A673 (cell line): ENCODE measurements at regions not wholly inside any gene's neighbourhood (a gene's known extent, or its start where the extent isn't known, plus 50 kb on each side); places are given as distances from the start of the nearest gene placed in this dataset.

Experiments
- BruUV-seq: library from RNA; stranded (reverse); fragments of 400-500 nt; replicated peaks from 2 replicates; lab custom pipeline; 2021; lab: Mats Ljungman, UMichigan
- CTCF ChIA-PET: fragments of 300-600 bp; sonication (Branson Sonifier 250); formaldehyde crosslinking; loops from one replicate; lab custom pipeline; 2022; ENCODE audit warnings: antibody characterized with exemption; lab: Charles Lee
- POLR2A ChIA-PET: fragments of 300-600 bp; sonication (Branson Sonifier 250); formaldehyde crosslinking; loops from one replicate; lab custom pipeline; 2022; ENCODE audit warnings: antibody characterized with exemption; ENCODE audit not compliant: low non-redundant PET; lab: Charles Lee
- DNase-seq: peaks from one replicate; pipeline ENCODE4 v3.0.0-alpha.2; 2015; ENCODE audit warnings: low spot score
- H3K27ac ChIP-seq: fragments of 200-600 bp; sonication (generic); 2 replicates; pipeline ENCODE4 v1.5.1; 2016; ENCODE audit warnings: mixed run types, low read depth, mild to moderate bottlenecking, mixed read lengths, antibody characterized with exemption, low read length; ENCODE audit not compliant: poor library complexity, severe bottlenecking
- H3K27me3 ChIP-seq: fragments of 200-600 bp; sonication (generic); replicated peaks from 2 replicates; pipeline ENCODE4 v1.6.1; 2017; ENCODE audit warnings: mixed run types, low read depth, mild to moderate bottlenecking, mixed read lengths, antibody characterized with exemption, low read length; ENCODE audit not compliant: insufficient read depth, poor library complexity
- H3K36me3 ChIP-seq: fragments of 200-600 bp; sonication (generic); 2 replicates; pipeline ENCODE4 v1.6.1; 2016; ENCODE audit warnings: mixed run types, mild to moderate bottlenecking, mixed read lengths, antibody characterized with exemption, low read length; ENCODE audit not compliant: insufficient read depth, poor library complexity, severe bottlenecking
- H3K4me1 ChIP-seq: fragments of 200-600 bp; sonication (generic); 2 replicates; pipeline ENCODE4 v1.6.1; 2017; ENCODE audit warnings: mixed run types, mild to moderate bottlenecking, mixed read lengths, antibody characterized with exemption, low read length; ENCODE audit not compliant: insufficient read depth, poor library complexity, severe bottlenecking
- H3K4me3 ChIP-seq: fragments of 200-600 bp; sonication (generic); 2 replicates; pipeline ENCODE4 v1.5.1; 2016; ENCODE audit warnings: low read depth, mixed run types, mild to moderate bottlenecking, mixed read lengths, low read length; ENCODE audit not compliant: poor library complexity, severe bottlenecking
- H3K9me3 ChIP-seq: fragments of 200-600 bp; sonication (generic); 2 replicates; pipeline ENCODE4 v1.6.1; 2016; ENCODE audit warnings: mixed run types, low read depth, mild to moderate bottlenecking, mixed read lengths, antibody characterized with exemption, low read length; ENCODE audit not compliant: poor library complexity, severe bottlenecking
- CTCF ChIP-seq: fragments of 300-800, 200-600 bp; sonication (generic); conservative IDR thresholded peaks from 2 replicates; pipeline ENCODE4 v1.5.1; 2017; ENCODE audit warnings: low read depth, mild to moderate bottlenecking, antibody characterized with exemption, low read length, moderate library complexity, mixed read lengths
- EZH2 ChIP-seq: fragments of 200-600 bp; sonication (generic); IDR thresholded peaks from 2 replicates; pipeline ENCODE4 v1.6.1; 2017; ENCODE audit warnings: borderline replicate concordance, low read depth, mild to moderate bottlenecking, mixed read lengths, antibody characterized with exemption, low read length; ENCODE audit not compliant: poor library complexity, severe bottlenecking
- intact Hi-C: fragments of 100-400 bp; cut with micrococcal nuclease; formaldehyde crosslinking; loops from one replicate; pipeline ENCODE4 v1.10.0; 2022; ENCODE audit not compliant: unreplicated experiment

- no peak for DNase-seq
- CTCF ChIA-PET = no interaction called here
- intact Hi-C loops = loop anchor here (10.0 kb wide), 2 partner anchors 134 to 376 kb away; partner anchors contain the start of gene CIBAR2
- H3K27ac ChIP-seq = no peak overlapping the region
- BruUV-seq = no TSS peak
- POLR2A ChIA-PET = no interaction called here
- no peaks in the 10 kb centered on the region for H3K27me3 ChIP-seq
- peaks cover 66% of the 10 kb centered on the region for H3K4me1 ChIP-seq
- H3K9me3 ChIP-seq = no peaks in the 10 kb centered on the region
- H3K4me3 ChIP-seq = no peak overlapping the region
- no peak for TF ChIP-seq CTCF
- TF ChIP-seq EZH2 = no peak
- H3K36me3 ChIP-seq = no peaks in the 10 kb centered on the region
Measured at GRCh38 chr16:85248857-85249256, 136.6 kb upstream of the CIBAR2 start.

DNA sequence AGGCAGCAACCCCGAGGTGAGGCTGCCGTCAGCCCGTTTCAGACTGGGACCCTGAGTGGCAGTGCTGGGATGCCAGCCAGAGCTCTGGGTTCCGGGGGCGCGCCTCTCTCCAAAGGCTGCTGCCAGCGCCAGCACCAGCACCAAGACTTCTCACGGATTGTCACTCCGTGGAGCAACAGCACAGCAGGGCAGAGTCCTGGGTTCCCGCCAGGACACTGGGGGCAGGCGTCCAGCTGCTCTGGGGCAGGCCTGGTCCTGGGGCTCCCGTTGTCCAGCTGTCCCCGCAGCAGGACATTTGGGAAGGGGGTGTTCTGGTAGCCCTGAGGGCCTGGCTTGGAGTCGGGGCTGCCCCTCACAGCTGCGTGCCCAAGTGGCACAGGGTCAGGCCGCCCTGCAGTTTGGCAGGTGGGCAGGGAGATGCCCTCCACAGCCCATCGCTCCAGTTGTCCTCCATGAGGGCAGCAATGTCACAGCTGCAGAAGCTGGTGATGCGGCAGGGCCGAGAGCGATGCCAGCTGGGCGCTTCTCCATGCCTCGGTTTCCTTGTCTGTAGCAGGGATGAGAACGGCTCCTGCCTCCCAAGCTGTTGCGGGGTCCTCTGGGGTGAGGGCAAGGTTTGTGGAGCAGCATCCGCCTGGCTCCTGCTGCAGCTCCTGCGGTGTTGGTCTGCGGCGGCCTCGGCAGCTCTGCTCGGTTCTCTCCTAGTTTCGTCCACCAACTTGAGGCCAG lies 137.3 kb upstream of the CIBAR2 start:
- no peaks in the 10 kb centered on the region for H3K27me3 ChIP-seq
- no peak for DNase-seq
- no TSS peak for BruUV-seq
- peaks cover 66% of the 10 kb centered on the region for H3K4me1 ChIP-seq
- ChIA-PET CTCF (no interaction called here), POLR2A (no interaction called here)
- TF ChIP-seq CTCF = no peak
- TF ChIP-seq EZH2 = no peak
- no peak overlapping the region for H3K4me3 ChIP-seq
- no peaks in the 10 kb centered on the region for H3K9me3 ChIP-seq
- H3K27ac ChIP-seq = peak overlapping the region; percentile 26
- no peaks in the 10 kb centered on the region for H3K36me3 ChIP-seq
- intact Hi-C loops = loop anchor here (10.0 kb wide), 2 partner anchors 135 to 375 kb away; partner anchors contain the start of gene CIBAR2

DNA sequence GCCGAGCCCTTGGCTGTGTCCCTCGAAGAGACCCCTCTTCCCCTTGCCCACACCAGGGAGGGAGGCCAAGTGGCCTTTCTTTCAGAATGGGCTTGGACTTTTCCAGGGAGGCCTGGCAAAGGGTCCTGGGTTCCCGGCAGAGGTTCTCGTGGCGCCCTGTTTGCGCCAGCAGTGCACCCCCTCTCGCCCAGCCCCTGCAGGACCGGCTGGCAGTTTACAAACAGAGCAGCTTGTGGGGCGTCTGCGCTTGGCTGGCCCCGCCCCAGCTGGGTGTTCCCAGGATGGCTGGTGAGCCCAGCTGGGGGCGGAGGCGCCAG lies 137.8 kb upstream of the CIBAR2 start:
- no peaks in the 10 kb centered on the region for H3K9me3 ChIP-seq
- H3K27ac ChIP-seq = peak overlapping the region; percentile 26
- intact Hi-C loops = no loop called here
- TF ChIP-seq CTCF (no peak), EZH2 (no peak)
- no peaks in the 10 kb centered on the region for H3K36me3 ChIP-seq
- ChIA-PET CTCF (interaction anchor here (0.6 kb wide), 1 partner anchor 171 kb away, joined by 4 read pairs; no protein-coding TSS in a partner anchor), POLR2A (no interaction called here)
- H3K4me3 ChIP-seq = no peak overlapping the region
- no TSS peak for BruUV-seq
- H3K4me1 ChIP-seq = peaks cover 62% of the 10 kb centered on the region
- no peaks in the 10 kb centered on the region for H3K27me3 ChIP-seq
- peak; percentile 43 for DNase-seq
